Stimulated activated naive CD8-positive, alpha-beta T cell treated with anti-CD3 and anti-CD28 coated beads, Interleukin-15, Interleukin-2, amounts not matched to agents 100 ng/mL and 50 ng/mL, for 24 hours (primary cell): ENCODE measurements at regions not wholly inside any gene's neighbourhood (a gene's known extent, or its start where the extent isn't known, plus 50 kb on each side); places are given as distances from the start of the nearest gene placed in this dataset.
"Not testable (repeated sequence)": the region's sequence is repeated elsewhere in the genome, so short reads cannot be mapped to it uniquely, and the experiment has no call there.

Source experiments
- H3K27ac Mint-ChIP-seq: one replicate; pipeline ENCODE4 v1.8.0; 2021; ENCODE audit warnings: mild to moderate bottlenecking, mixed read lengths
- H3K27me3 Mint-ChIP-seq: one replicate; pipeline ENCODE4 v1.8.0; 2021; ENCODE audit warnings: mixed read lengths
- H3K36me3 Mint-ChIP-seq: one replicate; pipeline ENCODE4 v1.8.0; 2021; ENCODE audit warnings: low read depth, mixed read lengths
- H3K4me1 Mint-ChIP-seq: one replicate; pipeline ENCODE4 v1.8.0; 2021; ENCODE audit warnings: low read depth, mixed read lengths
- H3K4me3 Mint-ChIP-seq: one replicate; pipeline ENCODE4 v1.8.0; 2021; ENCODE audit warnings: mild to moderate bottlenecking, mixed read lengths
- H3K9me3 Mint-ChIP-seq: one replicate; pipeline ENCODE4 v1.8.0; 2021; ENCODE audit warnings: mixed read lengths

DNA sequence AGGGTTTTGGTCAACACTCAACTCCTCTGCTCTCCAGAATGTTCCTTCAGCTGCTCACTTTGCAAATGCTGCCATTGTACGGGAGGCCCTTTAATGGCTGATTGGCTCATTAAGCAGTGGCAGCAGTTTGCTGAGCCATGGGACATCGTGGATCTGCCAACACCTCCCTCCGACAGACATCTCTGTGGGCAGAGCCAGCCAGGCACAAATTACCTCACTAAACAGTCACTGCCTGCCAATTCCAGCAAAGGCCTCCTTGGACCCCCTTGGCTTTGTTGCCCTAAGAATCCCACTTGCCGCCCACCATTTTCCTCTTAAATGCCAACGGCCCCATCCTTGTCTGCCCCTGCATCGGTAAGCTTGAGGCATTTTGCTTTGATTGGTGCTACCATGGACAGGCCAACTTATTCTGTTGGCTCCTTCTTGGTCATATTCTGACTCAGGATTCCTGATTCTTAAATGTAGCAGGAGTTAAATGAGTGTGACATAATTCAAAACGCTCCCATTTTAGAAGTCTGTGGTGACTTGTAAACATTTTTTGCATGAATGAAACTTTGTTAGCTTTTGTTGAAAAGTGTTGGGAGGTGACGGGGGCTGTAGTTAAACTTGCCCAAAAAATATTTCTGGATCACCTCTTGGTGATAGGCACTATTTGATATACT lies 57.5 kb upstream of the LMO2 start:
- Mint-ChIP-seq H3K9me3 (no peaks in the 10 kb centered on the region), H3K4me3 (no peak overlapping the region), H3K4me1 (no peaks in the 10 kb centered on the region), H3K27ac (no peak overlapping the region), H3K36me3 (no peaks in the 10 kb centered on the region), H3K27me3 (peaks cover 17% of the 10 kb centered on the region)

GRCh38 chr11:33948494-33948893 lies 56.6 kb upstream of the LMO2 start:
- H3K27me3 Mint-ChIP-seq = peaks cover 12% of the 10 kb centered on the region
- H3K27ac Mint-ChIP-seq = no peak overlapping the region
- H3K4me1 Mint-ChIP-seq = no peaks in the 10 kb centered on the region
- H3K36me3 Mint-ChIP-seq = no peaks in the 10 kb centered on the region
- no peaks in the 10 kb centered on the region for H3K9me3 Mint-ChIP-seq
- H3K4me3 Mint-ChIP-seq = no peak overlapping the region

GRCh38 chr11:33947918-33948317 lies 56.0 kb upstream of the LMO2 start:
- H3K27me3 Mint-ChIP-seq = peaks cover 15% of the 10 kb centered on the region
- H3K9me3 Mint-ChIP-seq, H3K27ac Mint-ChIP-seq: not testable (repeated sequence)

GRCh38 chr11:33946930-33947329 lies 55.1 kb upstream of the LMO2 start:
- H3K9me3 Mint-ChIP-seq = no peaks in the 10 kb centered on the region
- peaks cover 7% of the 10 kb centered on the region for H3K4me1 Mint-ChIP-seq
- H3K4me3 Mint-ChIP-seq = no peak overlapping the region
- no peaks in the 10 kb centered on the region for H3K36me3 Mint-ChIP-seq
- H3K27me3 Mint-ChIP-seq = peaks cover 12% of the 10 kb centered on the region
- H3K27ac Mint-ChIP-seq = no peak overlapping the region

More at GRCh38 chr11:33947918-33948317, 56.0 kb upstream of the LMO2 start:
- H3K36me3 Mint-ChIP-seq, H3K4me3 Mint-ChIP-seq, H3K4me1 Mint-ChIP-seq: not testable (repeated sequence)

DNA sequence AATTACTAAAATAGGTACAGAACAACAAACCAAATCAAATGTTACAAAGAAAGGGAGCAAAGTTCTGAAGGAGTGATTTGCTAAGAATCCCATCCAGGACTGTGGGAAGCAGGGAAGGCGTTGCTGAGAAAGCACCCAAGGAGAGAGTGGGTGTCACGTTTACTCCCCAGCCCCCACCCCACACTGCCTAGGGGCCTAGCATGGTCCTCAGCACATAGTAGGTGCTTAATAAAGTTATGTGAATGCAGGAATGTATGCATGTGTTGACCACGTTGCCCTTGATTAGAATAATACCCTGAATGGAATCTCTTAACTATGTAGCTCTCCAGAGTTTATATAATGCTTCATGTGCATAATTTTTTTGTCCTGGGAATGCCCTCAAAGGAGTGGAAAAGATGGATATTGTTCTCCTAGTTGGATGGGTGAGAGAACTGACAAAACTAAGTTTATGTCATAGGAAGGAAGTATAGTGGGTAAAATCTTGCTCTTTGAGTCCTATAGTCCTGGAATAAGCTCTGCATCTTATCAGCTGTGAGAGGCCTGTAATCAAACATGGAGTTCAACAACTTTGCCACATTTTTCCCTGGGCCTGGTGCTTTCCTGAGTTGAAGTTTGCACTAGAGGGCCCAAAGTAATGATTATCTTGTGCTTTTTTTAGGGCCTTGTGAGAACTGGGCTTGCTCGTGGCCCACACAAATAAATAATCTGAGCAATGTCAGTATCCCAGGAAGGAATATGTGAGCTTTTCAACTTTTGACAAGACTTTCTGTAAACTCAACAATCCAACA lies 53.8 kb upstream of the LMO2 start:
- Mint-ChIP-seq H3K27ac (no peak overlapping the region), H3K9me3 (no peaks in the 10 kb centered on the region), H3K27me3 (peaks cover 12% of the 10 kb centered on the region), H3K4me1 (peaks cover 7% of the 10 kb centered on the region), H3K4me3 (no peak overlapping the region), H3K36me3 (no peaks in the 10 kb centered on the region)

- H3K27me3 Mint-ChIP-seq = peaks cover 12% of the 10 kb centered on the region
- H3K4me3 Mint-ChIP-seq = no peak overlapping the region
- no peak overlapping the region for H3K27ac Mint-ChIP-seq
- H3K36me3 Mint-ChIP-seq = no peaks in the 10 kb centered on the region
- no peaks in the 10 kb centered on the region for H3K9me3 Mint-ChIP-seq
- H3K4me1 Mint-ChIP-seq = peaks cover 7% of the 10 kb centered on the region
Observed at GRCh38 chr11:33944693-33945424, 53.0 kb upstream of the LMO2 start.

- Mint-ChIP-seq H3K27ac (no peak overlapping the region), H3K36me3 (no peaks in the 10 kb centered on the region), H3K4me3 (no peak overlapping the region), H3K9me3 (no peaks in the 10 kb centered on the region), H3K4me1 (peaks cover 7% of the 10 kb centered on the region), H3K27me3 (peaks cover 9% of the 10 kb centered on the region)
Observed at GRCh38 chr11:33944345-33944692, 52.4 kb upstream of the LMO2 start.

- H3K4me1 Mint-ChIP-seq = peaks cover 7% of the 10 kb centered on the region
- no peaks in the 10 kb centered on the region for H3K9me3 Mint-ChIP-seq
- no peak overlapping the region for H3K4me3 Mint-ChIP-seq
- H3K27ac Mint-ChIP-seq = peak overlapping the region; percentile 48
- peaks cover 9% of the 10 kb centered on the region for H3K27me3 Mint-ChIP-seq
- H3K36me3 Mint-ChIP-seq = no peaks in the 10 kb centered on the region
Observed at GRCh38 chr11:33942954-33943353, 51.1 kb upstream of the LMO2 start.

- Mint-ChIP-seq H3K9me3 (no peaks in the 10 kb centered on the region), H3K4me3 (no peak overlapping the region), H3K36me3 (no peaks in the 10 kb centered on the region), H3K27me3 (peaks cover 18% of the 10 kb centered on the region), H3K4me1 (peaks cover 7% of the 10 kb centered on the region), H3K27ac (no peak overlapping the region)
Observed at GRCh38 chr11:33941637-33942160, 49.8 kb upstream of the LMO2 start.
